ENCODE measurements at regions not wholly inside any gene's neighbourhood (a gene's known extent, or its start where the extent isn't known, plus 50 kb on each side); places are given as distances from the start of the nearest gene placed in this dataset.

DNA sequence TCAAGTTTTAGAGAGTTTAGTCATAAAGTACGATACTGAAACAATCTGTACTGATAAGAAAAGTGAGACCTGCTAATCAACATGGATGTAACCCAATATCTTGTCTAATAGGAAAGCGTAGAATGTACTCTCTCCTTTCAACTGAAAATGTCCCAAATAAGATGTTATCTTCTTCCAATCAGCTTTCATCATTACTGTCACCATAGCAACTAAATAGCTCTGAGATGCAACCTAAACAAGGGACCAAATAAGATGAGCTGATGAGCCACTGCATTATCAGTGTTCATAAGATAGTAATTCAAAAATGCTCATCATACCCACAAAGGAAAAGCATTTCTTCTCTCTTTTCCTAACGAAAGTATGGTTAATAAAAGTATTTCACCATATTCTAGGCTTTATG lies 1108.3 kb upstream of the MAP3K7 start:
- TF ChIP-seq, protein P1, sequence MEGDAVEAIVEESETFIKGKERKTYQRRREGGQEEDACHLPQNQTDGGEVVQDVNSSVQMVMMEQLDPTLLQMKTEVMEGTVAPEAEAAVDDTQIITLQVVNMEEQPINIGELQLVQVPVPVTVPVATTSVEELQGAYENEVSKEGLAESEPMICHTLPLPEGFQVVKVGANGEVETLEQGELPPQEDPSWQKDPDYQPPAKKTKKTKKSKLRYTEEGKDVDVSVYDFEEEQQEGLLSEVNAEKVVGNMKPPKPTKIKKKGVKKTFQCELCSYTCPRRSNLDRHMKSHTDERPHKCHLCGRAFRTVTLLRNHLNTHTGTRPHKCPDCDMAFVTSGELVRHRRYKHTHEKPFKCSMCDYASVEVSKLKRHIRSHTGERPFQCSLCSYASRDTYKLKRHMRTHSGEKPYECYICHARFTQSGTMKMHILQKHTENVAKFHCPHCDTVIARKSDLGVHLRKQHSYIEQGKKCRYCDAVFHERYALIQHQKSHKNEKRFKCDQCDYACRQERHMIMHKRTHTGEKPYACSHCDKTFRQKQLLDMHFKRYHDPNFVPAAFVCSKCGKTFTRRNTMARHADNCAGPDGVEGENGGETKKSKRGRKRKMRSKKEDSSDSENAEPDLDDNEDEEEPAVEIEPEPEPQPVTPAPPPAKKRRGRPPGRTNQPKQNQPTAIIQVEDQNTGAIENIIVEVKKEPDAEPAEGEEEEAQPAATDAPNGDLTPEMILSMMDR (conservative IDR thresholded peaks at IDR 0.05 in 1 of 2, IDR thresholded peaks at IDR 0.05 in 1 of 2; ENCODE audit: extremely low read depth in 1 of 2, insufficient read depth in 1 of 2, low read depth in 1 of 2, low read length in 2 of 2) = no peak
- no peak for TF ChIP-seq EZH2 (IDR thresholded peaks at IDR 0.05; ENCODE audit: borderline replicate concordance, low read length)

Measured in mammary epithelial cell (primary cell).